GM12891 (cell line): ENCODE measurements at regions not wholly inside any gene's neighbourhood (a gene's known extent, or its start where the extent isn't known, plus 50 kb on each side); places are given as distances from the start of the nearest gene placed in this dataset.
A peak's percentile ranks its signal among the peaks of the same experiment; 100 is the strongest.
"Not testable (repeated sequence)": the region's sequence is repeated elsewhere in the genome, so short reads cannot be mapped to it uniquely, and the experiment has no call there.

ENCODE experiments used
- DNase-seq: peaks from one replicate; pipeline ENCODE4 v3.0.0; 2011; ENCODE audit warnings: low spot score; ENCODE audit not compliant: insufficient read length
- FAIRE-seq: peaks from 2 replicates; lab custom pipeline; 2011; peaks lifted over from hg19 to GRCh38; lab: Jason Lieb, UNC
- PAX5 ChIP-seq: IDR thresholded peaks from 2 replicates; pipeline ENCODE4 v1.6.1; 2011; ENCODE audit warnings: low read length, moderate library complexity, mild to moderate bottlenecking; ENCODE audit not compliant: insufficient read depth, severe bottlenecking
- POLR2A ChIP-seq: IDR thresholded peaks from 2 replicates; pipeline ENCODE4 v1.6.1; 2011; ENCODE audit warnings: low read depth, low read length, control low read depth
- POLR2AphosphoS5 ChIP-seq: IDR thresholded peaks from 2 replicates; pipeline ENCODE4 v1.6.1; 2011; ENCODE audit warnings: low read depth, low read length, control low read depth
- POU2F2 ChIP-seq: IDR thresholded peaks from 2 replicates; pipeline ENCODE4 v1.6.1; 2011; ENCODE audit warnings: low read depth, mild to moderate bottlenecking, control low read depth, low read length, moderate library complexity
- SPI1 ChIP-seq: IDR thresholded peaks from 2 replicates; pipeline ENCODE4 v1.6.1; 2011; ENCODE audit warnings: low read depth, low read length, control low read depth
- TAF1 ChIP-seq: IDR thresholded peaks from 2 replicates; pipeline ENCODE4 v1.6.1; 2011; ENCODE audit warnings: low read depth, low read length, control low read depth

- DNase-seq (no peak), FAIRE-seq (no peak)
- TF ChIP-seq TAF1 (no peak), POU2F2 (no peak), POLR2AphosphoS5 (no peak), SPI1 (peak; percentile 80), PAX5 (no peak), POLR2A (no peak)
These were observed 68.9 kb upstream of the ARL8B start for GRCh38 chr3:5053021-5053831.

- DNase-seq (no peak), FAIRE-seq (no peak)
- peak; percentile 77 for TF ChIP-seq SPI1
- TF ChIP-seq POLR2A, result no peak
- TF ChIP-seq PAX5, result no peak
These were observed 68.0 kb upstream of the ARL8B start for GRCh38 chr3:5054098-5054497.

GRCh38 chr3:5054579-5054978, 67.5 kb upstream of the ARL8B start:
- DNase-seq, FAIRE-seq: not testable (repeated sequence)

- TF ChIP-seq PAX5, result no peak
- TF ChIP-seq SPI1, result peak; percentile 60
- DNase-seq, result no peak
These were observed 66.6 kb upstream of the ARL8B start for GRCh38 chr3:5055357-5056110.

GRCh38 chr3:5056111-5056391, 66.0 kb upstream of the ARL8B start:
- TF ChIP-seq PAX5 (no peak), TAF1 (no peak), POU2F2 (no peak), SPI1 (no peak), POLR2AphosphoS5 (no peak), POLR2A (no peak)
- no peak for FAIRE-seq
- DNase-seq, result no peak

More at GRCh38 chr3:5055357-5056110, 66.6 kb upstream of the ARL8B start:
- FAIRE-seq, result no peak

- TF ChIP-seq POLR2A (no peak), PAX5 (no peak), POU2F2 (no peak), POLR2AphosphoS5 (no peak), TAF1 (no peak), SPI1 (no peak)
- FAIRE-seq, result no peak
- no peak for DNase-seq
These were observed 64.8 kb upstream of the ARL8B start for GRCh38 chr3:5057272-5057671.

- FAIRE-seq (peak; percentile 83), DNase-seq (peak; percentile 31)
- TF ChIP-seq PAX5 (no peak), POU2F2 (no peak), POLR2A (no peak), POLR2AphosphoS5 (no peak), SPI1 (no peak), TAF1 (no peak)
These were observed 64.2 kb upstream of the ARL8B start for GRCh38 chr3:5057857-5058324.

- DNase-seq, result no peak
- TF ChIP-seq POLR2A (no peak), PAX5 (no peak), POLR2AphosphoS5 (no peak), TAF1 (no peak), SPI1 (no peak), POU2F2 (no peak)
- no peak for FAIRE-seq
These were observed 63.6 kb upstream of the ARL8B start for GRCh38 chr3:5058471-5058951.

- TF ChIP-seq POU2F2 (no peak), PAX5 (no peak), TAF1 (no peak), POLR2A (no peak), SPI1 (no peak), POLR2AphosphoS5 (no peak)
- FAIRE-seq (no peak), DNase-seq (no peak)
These were observed 62.3 kb upstream of the ARL8B start for GRCh38 chr3:5059782-5060181.

- FAIRE-seq (no peak), DNase-seq (no peak)
- no peak for TF ChIP-seq POLR2A
- no peak for TF ChIP-seq PAX5
- TF ChIP-seq POU2F2, result no peak
- no peak for TF ChIP-seq SPI1
- no peak for TF ChIP-seq TAF1
- no peak for TF ChIP-seq POLR2AphosphoS5
These were observed 60.9 kb upstream of the ARL8B start for GRCh38 chr3:5061218-5061569.

GRCh38 chr3:5063724-5064123, 58.4 kb upstream of the ARL8B start:
- no peak for DNase-seq
- no peak for FAIRE-seq
- TF ChIP-seq TAF1 (no peak), SPI1 (no peak)
